ENCODE measurements at regions not wholly inside any gene's neighbourhood (a gene's known extent, or its start where the extent isn't known, plus 50 kb on each side); places are given as distances from the start of the nearest gene placed in this dataset.

GRCh38 chr17:5693821-5694220 is 109.5 kb upstream of the NLRP1 start:
- DNase-seq, result no peak

- no peak for DNase-seq
Observed at GRCh38 chr17:5694551-5694950, 110.2 kb upstream of the NLRP1 start.

DNA sequence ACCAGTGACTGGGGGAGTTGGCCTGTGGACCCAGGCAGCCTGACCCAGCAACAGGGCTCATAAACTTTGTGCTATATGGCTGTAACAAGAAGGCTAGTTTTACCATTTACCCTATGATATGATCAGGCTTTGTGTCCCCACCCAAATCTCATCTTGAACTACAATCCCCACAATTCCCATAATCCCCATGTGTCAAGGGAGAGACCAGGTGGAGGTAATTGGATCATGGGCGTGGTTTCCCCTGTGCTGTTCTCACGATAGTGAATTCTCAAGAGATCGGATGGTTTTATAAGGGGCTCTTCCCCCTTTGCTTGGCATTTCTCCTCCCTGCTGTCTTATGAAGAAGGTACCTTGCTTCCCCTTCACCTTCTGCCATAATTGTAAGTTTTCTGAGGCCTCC is 111.2 kb upstream of the NLRP1 start:
- no peak for DNase-seq

- no peak for DNase-seq
Observed at GRCh38 chr17:5698959-5699358, 114.7 kb upstream of the NLRP1 start.

DNA sequence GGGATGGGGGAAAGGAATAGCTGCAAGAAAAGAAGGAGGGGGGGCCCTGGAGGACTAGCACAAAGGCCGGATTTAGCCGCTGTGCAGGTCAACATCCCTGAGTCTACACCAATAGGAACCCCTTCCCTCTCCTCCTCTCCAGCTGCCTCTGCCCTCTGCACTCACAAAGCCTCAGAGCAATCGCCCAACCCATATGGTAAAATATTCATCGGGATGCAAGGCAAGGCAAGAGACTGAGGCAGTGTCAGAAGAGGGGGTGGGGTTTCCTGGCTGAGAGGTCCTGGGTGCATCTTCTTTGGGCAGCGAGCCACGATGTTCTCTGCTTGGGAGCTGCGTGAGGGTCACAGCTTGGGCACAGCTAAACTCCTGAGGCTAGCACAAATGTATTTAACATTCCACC is 115.5 kb upstream of the NLRP1 start:
- no peak for DNase-seq

GRCh38 chr17:5700745-5701144 is 116.4 kb upstream of the NLRP1 start:
- DNase-seq, result no peak

DNA sequence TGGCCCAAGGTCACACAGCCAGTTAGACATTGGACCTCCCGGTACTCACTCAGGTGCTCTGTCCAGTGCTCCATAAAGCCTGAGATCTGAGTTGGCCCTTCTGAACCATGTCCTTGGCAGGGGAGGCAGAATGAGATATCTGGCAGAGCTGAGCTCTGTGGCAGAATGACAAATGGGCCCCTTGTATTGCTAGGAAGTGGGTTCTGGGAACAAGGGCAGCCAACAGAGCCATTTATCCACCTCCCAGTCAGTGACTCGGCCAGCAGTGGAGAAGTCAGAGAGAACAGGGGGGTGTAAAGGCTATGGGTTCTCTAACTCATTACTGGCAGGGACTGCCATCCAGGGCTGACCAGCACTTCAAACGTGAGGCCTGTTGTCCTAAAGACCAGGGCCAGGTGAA is 117.1 kb upstream of the NLRP1 start:
- DNase-seq, result no peak

DNA sequence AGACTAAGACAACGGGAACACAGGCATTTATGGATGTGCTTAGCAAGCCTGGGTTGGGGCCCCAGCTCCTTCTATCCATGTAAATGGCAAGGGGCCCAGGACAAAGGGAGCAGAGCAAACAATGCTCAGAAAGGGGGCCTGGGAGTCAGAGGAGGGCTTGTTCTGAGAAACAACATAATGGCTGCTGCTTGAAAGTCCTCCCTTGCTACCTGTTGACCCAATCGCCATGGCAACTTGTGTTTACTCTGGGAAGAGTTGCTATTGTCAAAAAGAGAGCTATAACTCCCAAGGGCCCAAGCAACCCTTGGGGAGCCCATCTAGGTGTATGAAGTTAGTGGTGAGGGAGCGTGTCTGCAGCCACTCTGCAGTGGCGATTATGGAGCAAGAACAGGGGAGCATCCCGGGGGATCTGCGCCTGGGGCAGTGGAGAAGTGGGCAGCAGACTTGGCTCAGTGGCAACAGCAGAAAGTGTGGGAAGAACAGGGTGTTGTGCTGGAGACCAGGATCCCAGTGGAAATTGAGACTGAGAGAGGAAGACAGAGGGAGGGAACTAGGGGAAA is 118.7 kb upstream of the NLRP1 start:
- DNase-seq, result no peak

GRCh38 chr17:5703736-5704135 is 119.4 kb upstream of the NLRP1 start:
- DNase-seq, result no peak

- no peak for DNase-seq
Observed at GRCh38 chr17:5705081-5705875, 121.0 kb upstream of the NLRP1 start.

GRCh38 chr17:5705876-5706576 is 121.7 kb upstream of the NLRP1 start:
- no peak for DNase-seq

GRCh38 chr17:5706577-5707210 is 122.4 kb upstream of the NLRP1 start:
- DNase-seq, result peak in 44 of 56 donors; percentile 4 to 78 (median 37)

DNA sequence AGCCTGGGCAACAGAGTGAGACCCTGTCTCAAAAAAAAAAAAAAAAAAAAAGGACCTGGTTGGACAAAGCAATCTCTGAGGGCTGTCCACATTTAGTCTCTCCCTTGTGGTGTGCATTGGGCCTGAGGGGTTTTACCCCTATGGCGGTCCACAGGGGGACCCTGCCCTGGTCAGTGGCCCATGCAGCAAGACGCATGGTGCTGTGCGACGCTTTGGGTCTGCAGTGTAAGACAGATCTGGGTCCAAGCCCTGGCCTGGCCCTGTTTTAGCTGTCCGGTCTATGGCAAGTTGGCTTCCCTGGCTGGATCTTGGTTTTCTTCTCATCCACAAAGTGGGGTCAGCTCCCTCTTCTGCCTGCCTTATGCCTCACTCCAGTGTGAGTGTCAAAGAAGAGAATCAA is 123.2 kb upstream of the NLRP1 start:
- no peak for DNase-seq

GRCh38 chr17:5708344-5708743 is 124.0 kb upstream of the NLRP1 start:
- DNase-seq, result no peak

GRCh38 chr17:5711344-5711743 is 127.0 kb upstream of the NLRP1 start:
- DNase-seq, result no peak

DNA sequence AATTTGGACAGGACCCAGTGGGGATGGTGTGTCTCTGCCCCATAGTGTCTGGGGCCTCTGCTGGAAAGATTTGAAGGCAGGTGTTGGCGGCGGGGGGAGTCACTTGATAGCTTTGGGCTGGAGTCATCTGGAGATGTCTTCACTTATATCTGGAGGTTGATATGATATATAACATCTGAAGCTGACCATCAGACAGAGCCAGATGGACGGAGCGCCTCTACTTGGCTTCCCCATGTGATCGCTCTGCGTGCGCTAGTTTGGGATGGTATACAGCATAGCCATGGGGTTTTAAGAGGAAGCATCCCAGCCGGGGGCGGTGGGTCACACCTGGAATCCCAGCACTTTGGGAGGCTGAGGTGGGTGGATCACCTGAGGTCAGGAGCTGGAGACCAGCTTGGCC is 130.7 kb upstream of the NLRP1 start:
- no peak for DNase-seq

DNA sequence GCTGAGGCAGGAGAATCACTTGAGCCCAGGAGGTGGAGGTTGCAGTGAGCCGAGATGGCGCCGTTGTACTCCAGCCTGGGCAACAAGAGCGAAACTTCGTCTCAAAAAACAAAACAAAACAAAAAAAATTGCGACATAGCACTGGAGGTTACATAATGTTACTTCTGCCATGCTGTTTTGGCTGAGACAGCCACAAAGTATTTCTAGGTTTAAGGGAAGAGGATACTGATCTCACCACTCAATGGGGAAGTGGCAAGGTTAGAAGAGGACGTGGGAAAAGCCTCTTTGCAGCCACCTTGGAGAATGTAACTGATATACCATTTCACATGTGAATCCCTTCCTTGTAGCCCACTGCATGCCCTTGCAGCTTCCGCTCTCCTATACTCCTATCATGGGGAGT is 131.2 kb upstream of the NLRP1 start:
- DNase-seq, result peak in 1 of 56 donors; percentile 5

- no peak for DNase-seq
Observed at GRCh38 chr17:5718726-5719125, 134.4 kb upstream of the NLRP1 start.

DNA sequence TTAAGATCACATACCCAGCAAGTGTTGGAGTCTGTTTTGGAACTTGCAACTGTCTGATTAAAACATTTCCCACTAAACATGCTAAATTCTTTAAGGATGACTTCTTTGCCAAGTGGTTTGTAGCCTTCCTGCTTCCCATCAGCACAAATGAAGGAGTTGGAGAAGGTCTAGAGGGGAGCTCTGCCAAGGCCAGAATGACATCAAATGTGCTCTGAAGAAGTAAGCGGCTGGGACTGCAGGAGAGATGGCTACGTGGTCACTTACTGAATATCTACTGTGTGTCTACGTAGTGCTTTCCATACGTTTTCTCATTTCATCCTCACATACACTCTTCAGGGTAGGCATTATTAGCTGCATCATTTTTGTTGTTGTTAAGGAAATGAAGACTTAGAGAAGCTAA is 135.7 kb upstream of the NLRP1 start:
- no peak for DNase-seq

GRCh38 chr17:5730373-5730772 is 146.1 kb upstream of the NLRP1 start:
- DNase-seq, result no peak

DNA sequence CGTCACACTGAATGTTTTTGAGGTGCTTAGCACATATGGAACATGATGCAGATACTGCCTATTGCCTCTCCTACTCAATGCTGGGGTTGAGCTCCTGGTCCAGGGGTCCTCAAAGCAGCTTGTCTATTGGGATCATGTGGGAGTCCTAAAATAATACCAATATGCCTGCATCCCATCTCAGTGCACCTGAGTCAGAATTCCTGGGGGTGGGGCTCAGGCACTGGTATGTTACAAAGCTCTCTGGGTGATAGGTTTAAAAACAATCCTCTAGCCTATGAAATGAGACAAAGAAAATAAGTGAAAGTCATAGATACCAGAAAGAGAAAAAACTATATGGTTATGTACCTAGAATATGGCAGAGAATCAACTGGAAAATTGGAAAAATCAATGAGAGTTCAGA is 156.6 kb upstream of the NLRP1 start:
- DNase-seq, result no peak

GRCh38 chr17:5741810-5742209 is 157.5 kb upstream of the NLRP1 start:
- no peak for DNase-seq

Data from amygdala (tissue), 56 donors.